ENCODE measurements at regions not wholly inside any gene's neighbourhood (a gene's known extent, or its start where the extent isn't known, plus 50 kb on each side); places are given as distances from the start of the nearest gene placed in this dataset.

- TF ChIP-seq CTCF (IDR thresholded peaks at IDR 0.05; ENCODE audit: poor library complexity, severe bottlenecking) (no peak), POLR2AphosphoS5 (IDR thresholded peaks at IDR 0.05) (no peak), RAD21 (conservative IDR thresholded peaks at IDR 0.05) (no peak), REST (IDR thresholded peaks at IDR 0.05; ENCODE audit: borderline replicate concordance) (no peak)
Observed at GRCh38 chr14:98545181-98545580, 726.8 kb downstream of the BCL11B start.

All from neural cell (in vitro differentiated cells).